Gastroesophageal sphincter (tissue), 4 donors: ENCODE measurements at regions not wholly inside any gene's neighbourhood (a gene's known extent, or its start where the extent isn't known, plus 50 kb on each side); places are given as distances from the start of the nearest gene placed in this dataset.

Experiments used
- ATAC-seq: fragments of 150-250 bp; one replicate; pipeline ENCODE4 v1.9.1; 2016; ENCODE audit warnings: mild to moderate bottlenecking, moderate library complexity
- H3K27ac ChIP-seq, 4 donors: fragments of 200-600 bp; sonication (generic) in 3 of 4; 1 replicate in 3 of 4; 2 replicates in 1 of 4; pipeline ENCODE4 v1.5.1; 2016 to 2019
- H3K27me3 ChIP-seq: fragments of 200-600 bp; sonication (generic); one replicate; pipeline ENCODE4 v1.5.1; 2019
- H3K36me3 ChIP-seq, 2 donors: fragments of 200-600 bp; sonication (generic); one replicate each; pipeline ENCODE4 v1.5.1; 2019; ENCODE audit warnings: control low read depth in 1 of 2
- H3K4me1 ChIP-seq, 3 donors: fragments of 200-600 bp; sonication (generic); 1 replicate in 2 of 3; 2 replicates in 1 of 3; pipeline ENCODE4 v1.5.1; 2016 to 2019; ENCODE audit warnings: control low read depth in 2 of 3
- H3K4me3 ChIP-seq, 2 donors: fragments of 200-600 bp; sonication (generic); one replicate each; pipeline ENCODE4 v1.5.1; 2019; ENCODE audit warnings: mild to moderate bottlenecking in 1 of 2, moderate library complexity in 1 of 2
- H3K9me3 ChIP-seq, 3 donors: fragments of 200-600 bp; sonication (generic); one replicate each; pipeline ENCODE4 v1.5.1; 2017 to 2019; ENCODE audit warnings: control low read depth in 2 of 3
- CTCF ChIP-seq, 4 experiments: fragments of 200-600 bp in 2 of 4; fragments of 450-650 bp in 2 of 4; sonication (generic) in 1 of 4; IDR thresholded peaks; one replicate each; pipeline ENCODE4 v1.5.1; 2017 to 2019; ENCODE audit warnings: antibody characterized with exemption in 4 of 4, mild to moderate bottlenecking in 2 of 4, moderate library complexity in 2 of 4
- EP300 ChIP-seq: sonication (generic); formaldehyde crosslinking; IDR thresholded peaks from one replicate; pipeline ENCODE4 v1.6.1; 2017; ENCODE audit warnings: antibody characterized with exemption, mild to moderate bottlenecking
- POLR2A ChIP-seq, 2 donors: fragments of 450-650 bp; IDR thresholded peaks; one replicate each; pipeline ENCODE4 v1.6.1; 2017; ENCODE audit warnings: antibody characterized with exemption in 2 of 2, mild to moderate bottlenecking in 2 of 2, moderate library complexity in 1 of 2
- POLR2AphosphoS5 ChIP-seq: sonication (generic); formaldehyde crosslinking; IDR thresholded peaks from one replicate; pipeline ENCODE4 v1.6.1; 2017; ENCODE audit warnings: antibody characterized with exemption
- WGBS, 2 donors: methylation state at CpG; one replicate each; pipeline ENCODE4 v1.1.5; 2018; ENCODE audit warnings: low coverage in 1 of 2; 5-methylcytosine and 5-hydroxymethylcytosine counted together

GRCh38 chr4:96526625-96527024, 686.7 kb downstream of the PDHA2 start:
- 57 to 88% methylated on average over 1 of the region's 1 CpG for WGBS, 2 donors
- H3K4me1 ChIP-seq: no peaks in the 10 kb centered on the region
- TF ChIP-seq POLR2A (IDR thresholded peaks at IDR 0.05) (no peak), POLR2AphosphoS5 (no peak)
- no peak overlapping the region for H3K4me3 ChIP-seq
- H3K27me3 ChIP-seq: no peaks in the 10 kb centered on the region
- no peak for ATAC-seq
- H3K36me3 ChIP-seq: no peaks in the 10 kb centered on the region
- no peaks in the 10 kb centered on the region for H3K9me3 ChIP-seq
- H3K27ac ChIP-seq: no peak overlapping the region

- ATAC-seq: no peak
- TF ChIP-seq POLR2A (IDR thresholded peaks at IDR 0.05): no peak
- Histone ChIP-seq H3K36me3 (no peaks in the 10 kb centered on the region), H3K9me3 (no peaks in the 10 kb centered on the region), H3K27me3 (no peaks in the 10 kb centered on the region), H3K4me3 (no peak overlapping the region), H3K4me1 (no peaks in the 10 kb centered on the region), H3K27ac (no peak overlapping the region)
Measured at GRCh38 chr4:96531836-96532235, 691.9 kb downstream of the PDHA2 start.

- no peak overlapping the region for H3K4me3 ChIP-seq
Measured at GRCh38 chr4:96543346-96543745, 703.5 kb downstream of the PDHA2 start.

GRCh38 chr4:96558466-96558865, 718.6 kb downstream of the PDHA2 start:
- H3K36me3 ChIP-seq: no peaks in the 10 kb centered on the region
- no peaks in the 10 kb centered on the region for H3K4me1 ChIP-seq
- no peak for TF ChIP-seq POLR2AphosphoS5
- TF ChIP-seq EP300: no peak
- TF ChIP-seq POLR2A (IDR thresholded peaks at IDR 0.05): no peak
- no peak for TF ChIP-seq CTCF (IDR thresholded peaks at IDR 0.05)
- no peak overlapping the region for H3K27ac ChIP-seq
- ATAC-seq: no peak
- H3K27me3 ChIP-seq: no peaks in the 10 kb centered on the region
- no peak overlapping the region for H3K4me3 ChIP-seq
- no peaks in the 10 kb centered on the region for H3K9me3 ChIP-seq
- 41 to 81% methylated on average over 2 of the region's 2 CpGs for WGBS, 2 donors

More at GRCh38 chr4:96543346-96543745, 703.5 kb downstream of the PDHA2 start:
- no peaks in the 10 kb centered on the region for H3K4me1 ChIP-seq
- H3K36me3 ChIP-seq: no peaks in the 10 kb centered on the region
- TF ChIP-seq POLR2AphosphoS5: no peak
- no peaks in the 10 kb centered on the region for H3K9me3 ChIP-seq
- no peaks in the 10 kb centered on the region for H3K27me3 ChIP-seq
- 88 to 89% methylated on average over 2 of the region's 2 CpGs for WGBS, 2 donors
- no peak overlapping the region for H3K27ac ChIP-seq
- no peak for ATAC-seq

- Histone ChIP-seq H3K9me3 (no peaks in the 10 kb centered on the region), H3K27me3 (no peaks in the 10 kb centered on the region), H3K36me3 (no peaks in the 10 kb centered on the region), H3K4me3 (no peak overlapping the region), H3K27ac (no peak overlapping the region), H3K4me1 (no peaks in the 10 kb centered on the region)
- WGBS, 2 donors: 92% methylated on average over 2 of the region's 2 CpGs; no CpG with 5 or more reads in 1 of the 2 donors
- no peak for TF ChIP-seq POLR2A (IDR thresholded peaks at IDR 0.05)
- no peak for TF ChIP-seq POLR2AphosphoS5
- TF ChIP-seq EP300: no peak
- no peak for TF ChIP-seq CTCF (IDR thresholded peaks at IDR 0.05)
- ATAC-seq: no peak
Measured at GRCh38 chr4:96566755-96567154, 726.9 kb downstream of the PDHA2 start.

- 83 to 93% methylated on average over 2 of the region's 2 CpGs for WGBS, 2 donors
- H3K4me3 ChIP-seq: no peak overlapping the region
- H3K36me3 ChIP-seq: no peaks in the 10 kb centered on the region
- ATAC-seq: no peak
- TF ChIP-seq EP300 (no peak), POLR2A (IDR thresholded peaks at IDR 0.05) (no peak), POLR2AphosphoS5 (no peak), CTCF (IDR thresholded peaks at IDR 0.05) (no peak)
- no peaks in the 10 kb centered on the region for H3K9me3 ChIP-seq
- H3K27me3 ChIP-seq: no peaks in the 10 kb centered on the region
- no peak overlapping the region for H3K27ac ChIP-seq
- H3K4me1 ChIP-seq: no peaks in the 10 kb centered on the region
Measured at GRCh38 chr4:96585304-96585703, 745.4 kb downstream of the PDHA2 start.

GRCh38 chr4:96593422-96593821, 753.5 kb downstream of the PDHA2 start:
- no peak overlapping the region for H3K27ac ChIP-seq
- no peak for ATAC-seq
- TF ChIP-seq EP300 (no peak), CTCF (IDR thresholded peaks at IDR 0.05) (no peak), POLR2A (IDR thresholded peaks at IDR 0.05) (no peak), POLR2AphosphoS5 (no peak)
- H3K9me3 ChIP-seq: no peaks in the 10 kb centered on the region
- WGBS, 2 donors: no CpG with 5 or more reads among the region's 2 CpGs
- no peaks in the 10 kb centered on the region for H3K27me3 ChIP-seq
- no peak overlapping the region for H3K4me3 ChIP-seq
- no peaks in the 10 kb centered on the region for H3K36me3 ChIP-seq
- H3K4me1 ChIP-seq: no peaks in the 10 kb centered on the region
